ENCODE measurements at regions not wholly inside any gene's neighbourhood (a gene's known extent, or its start where the extent isn't known, plus 50 kb on each side); places are given as distances from the start of the nearest gene placed in this dataset.
A peak's percentile ranks its signal among the peaks of the same experiment; 100 is the strongest.
"Not testable (repeated sequence)": the region's sequence is repeated elsewhere in the genome, so short reads cannot be mapped to it uniquely, and the experiment has no call there.

DNA sequence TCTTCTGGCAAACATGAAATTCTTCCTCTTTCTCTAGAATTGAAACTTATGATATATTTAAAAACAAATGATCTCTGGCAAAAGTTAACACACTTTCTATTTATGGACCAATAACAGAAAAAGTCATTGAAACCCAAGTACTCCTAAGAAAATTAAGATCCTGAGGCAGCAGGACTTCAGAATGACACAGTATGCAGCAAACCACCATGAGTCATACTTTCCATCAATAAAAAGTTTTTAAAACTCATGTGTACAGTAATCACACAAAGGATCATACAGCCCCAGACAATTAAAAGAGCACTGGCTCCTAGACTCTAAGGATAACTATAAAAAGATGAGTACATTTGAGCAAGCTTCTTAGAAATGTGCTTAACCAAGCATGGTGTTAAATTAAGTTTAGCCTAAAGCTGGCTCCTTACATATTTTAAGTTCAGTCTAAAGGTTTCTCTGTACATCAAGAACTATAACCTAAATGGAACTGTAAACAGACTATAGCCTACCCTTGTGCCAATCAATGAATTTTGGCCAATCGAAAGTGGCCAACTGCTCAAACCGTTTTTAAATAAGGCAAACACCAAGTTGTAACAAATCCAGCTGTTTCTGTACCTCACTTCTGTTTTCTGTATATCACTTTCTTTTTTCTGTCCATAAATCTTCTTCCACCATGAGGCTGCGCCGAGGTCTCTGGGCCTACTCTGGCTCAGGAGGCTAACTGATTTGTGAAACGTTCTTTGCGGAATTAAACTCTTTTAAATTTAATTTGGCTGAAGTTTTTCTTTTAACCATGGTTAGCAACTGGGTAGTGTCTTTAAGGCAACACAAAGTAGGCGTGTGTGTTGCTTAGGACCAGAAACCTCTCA, 232.1 kb upstream of the PIK3R1 start:
- peak; percentile 60 for DNase-seq (ENCODE audit: low read depth)
- TF ChIP-seq, protein P1, sequence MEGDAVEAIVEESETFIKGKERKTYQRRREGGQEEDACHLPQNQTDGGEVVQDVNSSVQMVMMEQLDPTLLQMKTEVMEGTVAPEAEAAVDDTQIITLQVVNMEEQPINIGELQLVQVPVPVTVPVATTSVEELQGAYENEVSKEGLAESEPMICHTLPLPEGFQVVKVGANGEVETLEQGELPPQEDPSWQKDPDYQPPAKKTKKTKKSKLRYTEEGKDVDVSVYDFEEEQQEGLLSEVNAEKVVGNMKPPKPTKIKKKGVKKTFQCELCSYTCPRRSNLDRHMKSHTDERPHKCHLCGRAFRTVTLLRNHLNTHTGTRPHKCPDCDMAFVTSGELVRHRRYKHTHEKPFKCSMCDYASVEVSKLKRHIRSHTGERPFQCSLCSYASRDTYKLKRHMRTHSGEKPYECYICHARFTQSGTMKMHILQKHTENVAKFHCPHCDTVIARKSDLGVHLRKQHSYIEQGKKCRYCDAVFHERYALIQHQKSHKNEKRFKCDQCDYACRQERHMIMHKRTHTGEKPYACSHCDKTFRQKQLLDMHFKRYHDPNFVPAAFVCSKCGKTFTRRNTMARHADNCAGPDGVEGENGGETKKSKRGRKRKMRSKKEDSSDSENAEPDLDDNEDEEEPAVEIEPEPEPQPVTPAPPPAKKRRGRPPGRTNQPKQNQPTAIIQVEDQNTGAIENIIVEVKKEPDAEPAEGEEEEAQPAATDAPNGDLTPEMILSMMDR (IDR thresholded peaks at IDR 0.05; ENCODE audit: insufficient read depth, low read depth, low read length, missing control alignments), result no peak
- H3K4me3 ChIP-seq (ENCODE audit: low read length), result no peak overlapping the region

DNA sequence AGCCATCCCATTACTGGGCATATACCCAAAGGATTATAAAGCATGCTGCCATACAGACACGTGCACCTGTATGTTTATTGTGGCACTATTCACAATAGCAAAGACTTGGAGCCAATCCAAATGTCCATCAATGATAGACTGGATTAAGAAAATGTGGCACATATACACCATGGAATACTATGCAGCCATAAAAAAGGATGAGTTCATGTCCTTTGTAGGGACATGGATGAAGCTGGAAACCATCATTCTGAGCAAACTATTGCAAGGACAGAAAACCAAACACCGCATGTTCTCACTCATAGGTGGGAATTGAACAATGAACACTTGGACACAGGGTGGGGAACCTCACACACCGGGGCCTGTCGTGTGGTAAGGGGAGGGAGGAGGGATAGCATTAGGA, 233.4 kb upstream of the PIK3R1 start:
- not testable (repeated sequence) for H3K4me3 ChIP-seq (ENCODE audit: low read length); DNase-seq (ENCODE audit: low read depth)

DNA sequence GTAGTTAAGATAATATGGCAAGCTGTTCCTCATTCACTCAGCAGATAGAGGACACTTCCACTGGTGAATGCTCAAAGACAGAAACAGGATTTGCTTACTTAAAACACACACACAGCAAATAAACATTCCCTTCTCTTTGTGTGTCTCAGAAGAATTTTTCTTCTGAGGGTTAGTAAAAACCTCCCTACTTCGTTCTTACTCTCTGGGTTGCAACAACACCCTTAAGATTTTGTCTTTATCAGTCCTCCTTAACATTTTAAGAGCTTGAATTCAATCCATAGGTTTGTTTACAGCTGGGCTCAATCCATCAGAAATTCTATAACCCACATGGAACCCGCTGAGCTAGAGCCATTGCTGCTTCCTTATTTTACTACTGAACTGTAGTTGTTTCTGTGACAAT, 237.4 kb upstream of the PIK3R1 start:
- no peak overlapping the region for H3K4me3 ChIP-seq (ENCODE audit: low read length)
- no peak for DNase-seq (ENCODE audit: low read depth)
- TF ChIP-seq, protein P1 (IDR thresholded peaks at IDR 0.05; ENCODE audit: insufficient read depth, low read depth, low read length, missing control alignments), result no peak

DNA sequence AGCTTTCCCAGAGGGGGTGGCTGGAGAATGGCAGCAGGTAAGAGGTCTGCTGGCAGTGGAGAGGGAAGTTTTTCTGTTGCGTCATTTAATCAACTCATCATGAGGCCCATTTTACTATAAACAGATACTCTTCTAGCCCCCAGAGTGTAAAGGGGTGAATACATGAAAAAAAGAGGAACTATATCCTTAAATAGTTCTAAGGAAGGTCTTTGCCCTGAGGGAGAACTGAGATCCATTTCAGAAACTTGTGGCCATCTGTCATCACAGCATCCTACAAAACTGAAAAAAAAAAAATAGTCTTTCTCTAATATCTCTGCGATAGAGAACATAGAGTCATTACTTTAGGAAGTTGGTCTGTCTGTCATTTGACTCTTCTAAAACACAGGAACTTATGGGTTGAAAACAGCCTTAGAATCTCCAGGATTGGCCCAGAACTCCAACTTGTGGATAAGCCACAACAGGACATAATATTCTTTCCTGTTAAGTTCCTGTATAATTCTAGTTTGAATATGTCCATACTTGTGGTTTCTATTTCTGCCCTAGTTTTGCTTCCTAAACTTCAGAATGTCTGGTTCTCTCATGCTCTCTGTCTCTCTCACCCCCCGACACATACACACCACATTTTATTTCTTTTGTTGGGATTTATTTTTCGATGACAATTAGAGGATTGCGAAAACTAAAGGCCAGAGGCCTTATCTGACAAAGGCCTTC, 238.5 kb upstream of the PIK3R1 start:
- DNase-seq (ENCODE audit: low read depth), result no peak
- TF ChIP-seq, protein P1 (IDR thresholded peaks at IDR 0.05; ENCODE audit: insufficient read depth, low read depth, low read length, missing control alignments), result no peak
- no peak overlapping the region for H3K4me3 ChIP-seq (ENCODE audit: low read length)

- TF ChIP-seq, protein P1 (IDR thresholded peaks at IDR 0.05; ENCODE audit: insufficient read depth, low read depth, low read length, missing control alignments), result no peak
- no peak overlapping the region for H3K4me3 ChIP-seq (ENCODE audit: low read length)
- DNase-seq (ENCODE audit: low read depth), result no peak
Observed at GRCh38 chr5:67976181-67976580, 239.4 kb upstream of the PIK3R1 start.

DNA sequence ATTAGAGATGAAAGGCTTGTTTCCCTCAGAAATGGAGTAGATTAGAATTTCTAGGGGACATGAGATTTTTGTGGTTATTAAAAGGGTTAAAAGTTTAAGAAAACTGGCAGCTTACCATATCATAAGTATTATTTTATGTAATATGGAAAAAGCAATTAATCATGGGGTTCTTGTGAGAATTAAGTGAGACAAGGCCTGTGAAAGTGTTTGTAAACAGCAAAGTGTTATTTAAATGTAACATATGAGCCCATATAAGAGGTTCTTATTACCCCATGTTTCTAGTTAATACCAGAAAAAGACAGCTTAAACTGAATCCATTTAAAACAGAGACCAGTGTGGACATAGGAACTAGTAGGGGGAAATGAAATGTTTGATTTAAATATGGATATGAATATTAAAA, 241.1 kb upstream of the PIK3R1 start:
- H3K4me3 ChIP-seq (ENCODE audit: low read length), result no peak overlapping the region
- DNase-seq (ENCODE audit: low read depth), result no peak
- TF ChIP-seq, protein P1 (IDR thresholded peaks at IDR 0.05; ENCODE audit: insufficient read depth, low read depth, low read length, missing control alignments), result no peak

DNA sequence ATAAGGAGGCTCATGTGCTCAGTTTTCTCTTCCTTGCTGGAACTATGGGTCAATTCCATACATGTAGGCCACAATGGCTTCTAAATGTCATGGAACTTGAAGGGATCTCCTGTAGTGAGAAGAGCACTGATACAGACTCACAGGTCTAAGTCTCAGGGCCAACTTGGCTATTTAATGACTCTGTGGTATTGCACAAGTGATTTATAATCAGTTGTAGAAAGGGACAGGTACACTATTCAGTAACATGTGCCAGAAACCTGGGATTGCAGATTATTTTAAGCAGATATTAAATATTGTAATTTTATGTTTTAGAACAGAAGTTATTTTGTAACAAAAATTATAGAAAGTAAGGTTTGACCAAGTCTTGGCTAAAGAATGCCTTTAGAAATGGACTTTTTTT, 241.5 kb upstream of the PIK3R1 start:
- no peak overlapping the region for H3K4me3 ChIP-seq (ENCODE audit: low read length)
- no peak for DNase-seq (ENCODE audit: low read depth)
- TF ChIP-seq, protein P1 (IDR thresholded peaks at IDR 0.05; ENCODE audit: insufficient read depth, low read depth, low read length, missing control alignments), result no peak
